Stomach (tissue), 8 donors: ENCODE measurements at regions not wholly inside any gene's neighbourhood (a gene's known extent, or its start where the extent isn't known, plus 50 kb on each side); places are given as distances from the start of the nearest gene placed in this dataset.
A peak's percentile ranks its signal among the peaks of the same experiment; 100 is the strongest.

Experiments
- DNase-seq, 2 donors: peaks; one replicate each; pipeline versions ENCODE4 v3.0.0 to v3.0.0-alpha.2; 2013 to 2019
- H3K27ac ChIP-seq, 5 donors: fragments of 200-600 bp in 4 of 5; sonication (generic) in 4 of 5; one replicate each; pipeline ENCODE4 v1.5.1; 2013 to 2019; ENCODE audit warnings: mild to moderate bottlenecking in 1 of 5, moderate library complexity in 1 of 5
- H3K27me3 ChIP-seq, 3 donors: fragments of 200-600 bp; sonication (generic); one replicate each; pipeline ENCODE4 v1.5.1; 2017 to 2019; ENCODE audit warnings: mixed run types in 1 of 3
- H3K36me3 ChIP-seq, 4 donors: fragments of 200-600 bp; sonication (generic); 1 replicate in 3 of 4; 2 replicates in 1 of 4; pipeline ENCODE4 v1.5.1; 2016 to 2019
- H3K4me1 ChIP-seq, 4 donors: fragments of 200-600 bp; sonication (generic); one replicate each; pipeline ENCODE4 v1.5.1; 2016 to 2019
- H3K4me3 ChIP-seq, 4 donors: fragments of 200-600 bp; sonication (generic) in 3 of 4; one replicate each; pipeline ENCODE4 v1.5.1; 2016 to 2019; ENCODE audit warnings: mild to moderate bottlenecking in 1 of 4
- H3K9me3 ChIP-seq, 4 donors: fragments of 200-600 bp; sonication (generic); one replicate each; pipeline ENCODE4 v1.5.1; 2016 to 2019
- EP300 ChIP-seq: sonication (generic); formaldehyde crosslinking; IDR thresholded peaks from one replicate; pipeline ENCODE4 v1.6.1; 2017; ENCODE audit warnings: antibody characterized with exemption
- POLR2A ChIP-seq, 4 donors: fragments of 450-650 bp; IDR thresholded peaks; one replicate each; pipeline ENCODE4 v1.6.1; 2016; ENCODE audit warnings: antibody characterized with exemption in 4 of 4, control low read depth in 2 of 4, mild to moderate bottlenecking in 1 of 4, moderate library complexity in 1 of 4
- POLR2AphosphoS5 ChIP-seq, 3 donors: sonication (generic); formaldehyde crosslinking; IDR thresholded peaks; one replicate each; pipeline ENCODE4 v1.6.1; 2016; ENCODE audit warnings: antibody characterized with exemption in 3 of 3
- WGBS, 5 donors: extraction: QIAGEN DNeasy Blood & Tissue Kit in 3 of 5; methylation state at CpG; one replicate each; pipeline versions ENCODE4 v1.1.5 to v1.1.7; 2013 to 2018; 5-methylcytosine and 5-hydroxymethylcytosine counted together
- intact Hi-C: fragments of 100-400 bp; cut with DNase I; formaldehyde crosslinking; loops from one replicate; pipeline ENCODE4 v1.15.1; 2023; ENCODE audit warnings: low total_unique reads
- TF ChIP-seq, protein P1 (sequence below), 7 experiments: fragments of 450-650 bp in 4 of 7; fragments of 200-600 bp in 3 of 7; sonication (generic) in 3 of 7; IDR thresholded peaks; one replicate each; pipeline ENCODE4 v1.5.1; 2016 to 2019; ENCODE audit warnings: antibody characterized with exemption in 7 of 7, control low read depth in 2 of 7, mild to moderate bottlenecking in 1 of 7
- donor health status: healthy with polysubstance abuse.
- donor health status: Bipolar disorder and iron deficiency.
- donor health status: healthy.

DNA sequence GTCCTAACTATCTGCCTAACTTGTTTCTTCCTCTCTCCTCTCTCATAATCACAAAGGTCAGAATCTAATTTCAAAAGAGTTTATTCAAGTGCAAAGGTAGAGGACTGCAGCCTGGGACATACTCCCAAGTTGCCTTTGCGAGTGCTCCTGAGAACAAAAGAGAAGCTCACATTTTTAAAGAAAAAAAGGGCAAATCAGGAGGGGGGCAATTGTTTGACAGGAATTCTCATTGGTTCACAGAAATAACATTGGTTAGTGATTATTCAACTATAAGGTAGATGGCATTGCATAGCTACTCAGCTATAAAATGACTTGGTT, 108.1 kb upstream of the RAI14 start:
- H3K4me3 ChIP-seq = no peak overlapping the region
- TF ChIP-seq POLR2AphosphoS5 (IDR thresholded peaks at IDR 0.05) = no peak
- no peak for TF ChIP-seq POLR2A (IDR thresholded peaks at IDR 0.05)
- TF ChIP-seq, protein P1, sequence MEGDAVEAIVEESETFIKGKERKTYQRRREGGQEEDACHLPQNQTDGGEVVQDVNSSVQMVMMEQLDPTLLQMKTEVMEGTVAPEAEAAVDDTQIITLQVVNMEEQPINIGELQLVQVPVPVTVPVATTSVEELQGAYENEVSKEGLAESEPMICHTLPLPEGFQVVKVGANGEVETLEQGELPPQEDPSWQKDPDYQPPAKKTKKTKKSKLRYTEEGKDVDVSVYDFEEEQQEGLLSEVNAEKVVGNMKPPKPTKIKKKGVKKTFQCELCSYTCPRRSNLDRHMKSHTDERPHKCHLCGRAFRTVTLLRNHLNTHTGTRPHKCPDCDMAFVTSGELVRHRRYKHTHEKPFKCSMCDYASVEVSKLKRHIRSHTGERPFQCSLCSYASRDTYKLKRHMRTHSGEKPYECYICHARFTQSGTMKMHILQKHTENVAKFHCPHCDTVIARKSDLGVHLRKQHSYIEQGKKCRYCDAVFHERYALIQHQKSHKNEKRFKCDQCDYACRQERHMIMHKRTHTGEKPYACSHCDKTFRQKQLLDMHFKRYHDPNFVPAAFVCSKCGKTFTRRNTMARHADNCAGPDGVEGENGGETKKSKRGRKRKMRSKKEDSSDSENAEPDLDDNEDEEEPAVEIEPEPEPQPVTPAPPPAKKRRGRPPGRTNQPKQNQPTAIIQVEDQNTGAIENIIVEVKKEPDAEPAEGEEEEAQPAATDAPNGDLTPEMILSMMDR (IDR thresholded peaks at IDR 0.05) = no peak
- no peak for TF ChIP-seq EP300
- peaks cover 0 to 28% (median 16%) of the 10 kb centered on the region in 4 donors for H3K9me3 ChIP-seq
- no peaks in the 10 kb centered on the region for H3K27me3 ChIP-seq
- intact Hi-C loops = no loop called here
- no peaks in the 10 kb centered on the region for H3K36me3 ChIP-seq
- 93 to 100% (median 97%) methylated on average over 1 of the region's 1 CpG for WGBS, 5 donors
- no peak for DNase-seq
- H3K4me1 ChIP-seq = peaks cover 8 to 27% (median 11%) of the 10 kb centered on the region in 4 donors
- no peak overlapping the region for H3K27ac ChIP-seq

DNA sequence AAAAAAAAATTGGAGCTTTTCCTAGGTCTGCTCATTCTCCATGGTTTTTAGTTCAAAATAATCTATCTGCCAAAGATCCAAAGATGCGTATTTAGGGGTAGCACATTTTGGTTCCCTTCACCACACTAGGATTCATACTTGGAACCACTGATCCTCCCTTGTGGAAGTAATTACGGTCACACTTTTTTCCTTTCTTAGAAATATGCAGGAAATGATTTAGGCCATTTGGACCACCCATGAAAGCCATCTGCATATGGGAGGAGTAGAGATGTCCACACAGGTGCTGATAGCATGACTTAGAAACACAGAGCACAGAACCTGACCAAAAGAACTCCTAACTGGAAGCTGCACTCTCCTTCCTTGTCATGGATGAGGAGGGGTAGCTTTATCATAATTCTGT, 105.9 kb upstream of the RAI14 start:
- H3K4me1 ChIP-seq = peaks cover 8 to 27% (median 11%) of the 10 kb centered on the region in 4 donors
- TF ChIP-seq POLR2A (IDR thresholded peaks at IDR 0.05) (no peak), POLR2AphosphoS5 (IDR thresholded peaks at IDR 0.05) (no peak), EP300 (no peak)
- TF ChIP-seq, protein P1 (IDR thresholded peaks at IDR 0.05) = no peak
- intact Hi-C loops = no loop called here
- H3K4me3 ChIP-seq = no peak overlapping the region
- no peaks in the 10 kb centered on the region for H3K36me3 ChIP-seq
- 84 to 88% (median 86%) methylated on average over 2 of the region's 2 CpGs for WGBS, 5 donors
- H3K27me3 ChIP-seq = no peaks in the 10 kb centered on the region
- H3K9me3 ChIP-seq = peaks cover 0 to 13% (median 5%) of the 10 kb centered on the region in 4 donors
- DNase-seq = no peak
- H3K27ac ChIP-seq = no peak overlapping the region

- Histone ChIP-seq H3K4me3 (no peak overlapping the region), H3K4me1 (peaks cover 12 to 34% (median 16%) of the 10 kb centered on the region in 4 donors), H3K27me3 (no peaks in the 10 kb centered on the region), H3K27ac (peak overlapping the region in 1 of 5 donors; percentile 72), H3K9me3 (peaks cover 0 to 12% (median 5%) of the 10 kb centered on the region in 4 donors), H3K36me3 (no peaks in the 10 kb centered on the region)
- TF ChIP-seq, protein P1 (IDR thresholded peaks at IDR 0.05) = no peak
- TF ChIP-seq EP300 (no peak), POLR2A (IDR thresholded peaks at IDR 0.05) (no peak), POLR2AphosphoS5 (IDR thresholded peaks at IDR 0.05) (no peak)
- peak in 1 of 2 donors; percentile 76 for DNase-seq
- WGBS, 5 donors = 13 to 43% (median 21%) methylated on average over 3 of the region's 3 CpGs
- intact Hi-C loops = no loop called here
Observed at GRCh38 chr5:34550964-34551363, 105.2 kb upstream of the RAI14 start.

- peaks cover 12 to 35% (median 22%) of the 10 kb centered on the region in 4 donors for H3K4me1 ChIP-seq
- WGBS, 5 donors = 47 to 62% (median 55%) methylated on average over 4 of the region's 4 CpGs
- H3K27me3 ChIP-seq = no peaks in the 10 kb centered on the region
- H3K27ac ChIP-seq = peak overlapping the region in 2 of 5 donors; percentile 36 to 72
- H3K4me3 ChIP-seq = no peak overlapping the region
- peaks cover 0 to 7% (median 2%) of the 10 kb centered on the region in 4 donors for H3K9me3 ChIP-seq
- intact Hi-C loops = no loop called here
- TF ChIP-seq EP300 = no peak
- peak in 1 of 3 donors; percentile 7 for TF ChIP-seq POLR2AphosphoS5 (IDR thresholded peaks at IDR 0.05)
- DNase-seq = peak in 1 of 2 donors; percentile 67
- H3K36me3 ChIP-seq = no peaks in the 10 kb centered on the region
Observed at GRCh38 chr5:34551911-34552433, 104.2 kb upstream of the RAI14 start.

GRCh38 chr5:34552686-34553085, 103.4 kb upstream of the RAI14 start:
- 85 to 94% (median 89%) methylated on average over 3 of the region's 3 CpGs for WGBS, 5 donors
- Histone ChIP-seq H3K27me3 (no peaks in the 10 kb centered on the region), H3K36me3 (no peaks in the 10 kb centered on the region), H3K9me3 (no peaks in the 10 kb centered on the region), H3K4me1 (peaks cover 12 to 35% (median 22%) of the 10 kb centered on the region in 4 donors), H3K27ac (peak overlapping the region in 2 of 5 donors; percentile 36 to 72), H3K4me3 (no peak overlapping the region)
- no peak for DNase-seq
- intact Hi-C loops = no loop called here
- TF ChIP-seq POLR2AphosphoS5 (IDR thresholded peaks at IDR 0.05) = no peak
- no peak for TF ChIP-seq POLR2A (IDR thresholded peaks at IDR 0.05)
- TF ChIP-seq, protein P1 (IDR thresholded peaks at IDR 0.05) = no peak
- no peak for TF ChIP-seq EP300
